ENCODE measurements at regions not wholly inside any gene's neighbourhood (a gene's known extent, or its start where the extent isn't known, plus 50 kb on each side); places are given as distances from the start of the nearest gene placed in this dataset.

DNA sequence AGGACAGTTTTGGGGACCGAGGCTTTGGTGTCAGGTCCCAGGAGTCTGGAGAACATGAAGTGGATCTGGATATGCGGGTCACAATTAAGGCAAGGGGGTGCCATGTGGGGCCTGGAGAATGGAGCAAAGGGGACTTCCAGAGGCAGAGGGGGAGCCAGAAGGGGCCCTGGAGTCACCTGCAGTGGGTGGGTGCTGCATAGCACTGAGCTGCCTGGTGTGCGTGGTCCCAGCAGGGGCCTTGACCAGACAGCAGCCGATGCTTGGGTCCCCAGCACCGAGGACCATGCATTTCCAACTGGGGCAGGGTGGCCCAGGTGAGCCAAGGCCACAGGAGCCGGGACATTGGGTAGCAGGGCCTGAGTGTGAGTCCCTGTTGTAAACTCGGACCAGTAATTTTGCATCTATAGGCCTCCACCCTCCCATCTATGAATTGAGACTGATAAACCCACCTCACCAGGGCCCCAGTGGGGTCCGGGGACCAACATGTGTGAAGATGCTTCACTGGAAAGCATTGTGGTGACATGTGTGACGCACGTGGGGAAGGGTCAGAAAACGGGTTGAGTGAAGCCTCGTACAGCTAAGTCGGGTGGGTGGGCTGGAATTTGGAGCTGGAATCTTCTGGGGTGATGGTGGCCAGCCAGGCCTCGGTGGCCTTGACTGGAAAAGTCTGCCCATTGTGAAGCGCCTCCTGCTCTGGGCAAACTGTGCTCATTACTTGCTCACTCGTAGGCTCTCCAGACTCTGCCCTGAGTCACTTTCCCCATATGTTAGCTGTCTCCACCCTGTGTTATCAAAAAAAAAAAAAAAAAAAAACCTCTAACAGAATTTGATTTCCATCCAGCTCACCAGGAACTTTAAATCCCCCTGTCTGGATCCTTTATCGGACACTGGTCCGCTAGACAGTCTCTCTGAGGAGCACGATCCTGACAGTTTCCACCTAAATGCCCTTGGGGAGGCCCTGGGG lies 90.5 kb upstream of the ZNF469 start:
- TF ChIP-seq, protein P1, sequence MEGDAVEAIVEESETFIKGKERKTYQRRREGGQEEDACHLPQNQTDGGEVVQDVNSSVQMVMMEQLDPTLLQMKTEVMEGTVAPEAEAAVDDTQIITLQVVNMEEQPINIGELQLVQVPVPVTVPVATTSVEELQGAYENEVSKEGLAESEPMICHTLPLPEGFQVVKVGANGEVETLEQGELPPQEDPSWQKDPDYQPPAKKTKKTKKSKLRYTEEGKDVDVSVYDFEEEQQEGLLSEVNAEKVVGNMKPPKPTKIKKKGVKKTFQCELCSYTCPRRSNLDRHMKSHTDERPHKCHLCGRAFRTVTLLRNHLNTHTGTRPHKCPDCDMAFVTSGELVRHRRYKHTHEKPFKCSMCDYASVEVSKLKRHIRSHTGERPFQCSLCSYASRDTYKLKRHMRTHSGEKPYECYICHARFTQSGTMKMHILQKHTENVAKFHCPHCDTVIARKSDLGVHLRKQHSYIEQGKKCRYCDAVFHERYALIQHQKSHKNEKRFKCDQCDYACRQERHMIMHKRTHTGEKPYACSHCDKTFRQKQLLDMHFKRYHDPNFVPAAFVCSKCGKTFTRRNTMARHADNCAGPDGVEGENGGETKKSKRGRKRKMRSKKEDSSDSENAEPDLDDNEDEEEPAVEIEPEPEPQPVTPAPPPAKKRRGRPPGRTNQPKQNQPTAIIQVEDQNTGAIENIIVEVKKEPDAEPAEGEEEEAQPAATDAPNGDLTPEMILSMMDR (IDR thresholded peaks at IDR 0.05), result no peak
- Histone ChIP-seq H3K4me1 (ENCODE audit: control insufficient read depth in 1 of 2, insufficient read depth in 1 of 2, low read depth in 1 of 2, low read length in 1 of 2) (no peaks in the 10 kb centered on the region), H3K27me3 (no peaks in the 10 kb centered on the region), H3K27ac (no peak overlapping the region), H3K36me3 (no peaks in the 10 kb centered on the region), H3K9me3 (no peaks in the 10 kb centered on the region), H3K4me3 (ENCODE audit: low read depth in 1 of 2, low read length in 1 of 2) (no peak overlapping the region)

DNA sequence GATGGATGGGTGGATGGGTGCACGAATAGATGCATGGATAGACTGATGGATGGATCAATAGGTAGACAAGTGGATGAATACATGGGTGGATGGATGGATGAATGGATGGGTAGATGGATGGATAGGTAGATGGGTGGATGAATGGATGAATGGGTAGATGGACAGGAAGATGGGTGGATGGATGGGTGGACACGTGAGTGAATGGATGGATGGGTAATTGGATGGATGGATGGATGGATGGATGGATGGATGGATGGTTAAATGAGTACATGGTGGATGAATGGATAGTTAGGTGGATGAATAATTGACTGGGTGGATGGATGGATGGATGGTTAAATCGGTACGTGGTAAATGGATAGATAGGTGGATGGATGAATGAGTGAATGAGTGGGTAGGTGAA lies 89.7 kb upstream of the ZNF469 start:
- Histone ChIP-seq H3K27ac (no peak overlapping the region), H3K4me1 (ENCODE audit: control insufficient read depth in 1 of 2, insufficient read depth in 1 of 2, low read depth in 1 of 2, low read length in 1 of 2) (no peaks in the 10 kb centered on the region), H3K4me3 (ENCODE audit: low read depth in 1 of 2, low read length in 1 of 2) (no peak overlapping the region), H3K9me3 (no peaks in the 10 kb centered on the region), H3K27me3 (no peaks in the 10 kb centered on the region), H3K36me3 (no peaks in the 10 kb centered on the region)
- TF ChIP-seq, protein P1 (IDR thresholded peaks at IDR 0.05), result no peak

DNA sequence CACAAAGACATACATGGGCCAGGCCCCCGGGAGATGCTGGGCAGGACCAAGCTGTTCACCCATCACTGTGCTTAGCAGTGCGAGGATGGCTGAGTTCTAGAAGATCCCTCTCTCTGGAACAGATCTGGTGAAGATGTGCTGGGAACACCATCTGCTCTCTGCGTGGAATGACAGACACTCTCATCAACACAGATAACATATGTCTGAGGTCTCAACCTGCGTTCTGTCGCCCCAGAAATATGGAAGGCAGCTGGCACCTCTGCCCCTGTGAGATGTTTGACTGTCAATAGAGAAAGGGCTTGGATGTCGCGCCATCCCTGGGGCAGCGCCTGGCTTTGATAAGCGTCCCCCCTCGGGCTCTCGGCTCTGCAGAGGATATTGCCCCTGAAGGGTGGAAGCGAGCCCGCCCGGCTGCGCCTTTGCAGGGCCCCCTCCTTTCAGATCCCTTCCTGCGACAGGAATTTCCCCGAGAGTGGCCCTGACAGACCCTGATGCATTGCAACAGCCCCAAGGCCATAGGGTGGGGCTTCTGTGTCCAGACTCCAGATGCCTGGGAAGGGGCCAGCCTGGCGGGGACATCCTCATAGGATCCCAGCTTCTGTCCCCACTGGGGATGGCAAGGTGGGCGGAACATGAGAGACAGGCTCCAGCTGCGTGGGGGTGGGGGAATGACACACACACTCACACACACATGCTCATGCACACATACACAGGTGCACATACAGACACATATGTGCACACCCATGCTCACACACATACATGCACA lies 86.9 kb upstream of the ZNF469 start:
- H3K4me3 ChIP-seq (ENCODE audit: low read depth in 1 of 2, low read length in 1 of 2), result no peak overlapping the region
- no peak overlapping the region for H3K27ac ChIP-seq
- H3K9me3 ChIP-seq, result no peaks in the 10 kb centered on the region
- no peaks in the 10 kb centered on the region for H3K36me3 ChIP-seq
- no peaks in the 10 kb centered on the region for H3K4me1 ChIP-seq (ENCODE audit: control insufficient read depth in 1 of 2, insufficient read depth in 1 of 2, low read depth in 1 of 2, low read length in 1 of 2)
- no peaks in the 10 kb centered on the region for H3K27me3 ChIP-seq
- TF ChIP-seq, protein P1 (IDR thresholded peaks at IDR 0.05), result no peak

DNA sequence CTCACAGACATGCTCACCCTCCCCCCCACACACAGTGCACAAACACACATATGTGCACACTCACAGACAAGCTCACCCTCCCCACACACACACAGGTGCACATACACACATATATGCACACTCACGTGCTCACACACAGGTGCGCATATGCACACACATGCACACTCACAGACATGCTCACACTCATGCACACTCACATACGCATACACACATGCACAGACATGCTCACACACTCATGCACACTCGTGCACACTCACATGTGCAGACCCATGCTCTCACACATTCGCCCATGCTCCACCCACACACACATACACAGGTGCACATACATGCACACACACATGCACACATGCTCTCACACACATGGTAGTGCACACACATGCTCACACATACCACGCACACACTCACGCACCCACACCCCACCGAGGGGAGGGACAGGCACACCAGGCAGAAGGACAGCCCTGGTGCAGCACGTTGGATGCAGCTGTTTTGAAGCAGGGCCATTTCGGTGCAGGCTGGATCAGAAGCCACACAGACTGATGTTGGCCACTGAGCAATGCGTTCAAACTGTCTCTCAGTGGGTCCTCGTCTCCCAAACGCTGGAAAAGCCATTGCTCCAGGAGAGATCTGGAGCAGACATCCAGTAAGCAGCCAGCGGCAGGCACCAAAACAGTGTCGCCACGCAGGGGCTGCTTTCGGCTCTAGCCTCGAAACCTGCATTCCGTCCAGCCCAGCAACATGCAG lies 86.2 kb upstream of the ZNF469 start:
- no peak overlapping the region for H3K27ac ChIP-seq
- no peaks in the 10 kb centered on the region for H3K36me3 ChIP-seq
- H3K4me3 ChIP-seq (ENCODE audit: low read depth in 1 of 2, low read length in 1 of 2), result no peak overlapping the region
- H3K4me1 ChIP-seq (ENCODE audit: control insufficient read depth in 1 of 2, insufficient read depth in 1 of 2, low read depth in 1 of 2, low read length in 1 of 2), result no peaks in the 10 kb centered on the region
- no peaks in the 10 kb centered on the region for H3K27me3 ChIP-seq
- no peaks in the 10 kb centered on the region for H3K9me3 ChIP-seq
- TF ChIP-seq, protein P1 (IDR thresholded peaks at IDR 0.05), result no peak

DNA sequence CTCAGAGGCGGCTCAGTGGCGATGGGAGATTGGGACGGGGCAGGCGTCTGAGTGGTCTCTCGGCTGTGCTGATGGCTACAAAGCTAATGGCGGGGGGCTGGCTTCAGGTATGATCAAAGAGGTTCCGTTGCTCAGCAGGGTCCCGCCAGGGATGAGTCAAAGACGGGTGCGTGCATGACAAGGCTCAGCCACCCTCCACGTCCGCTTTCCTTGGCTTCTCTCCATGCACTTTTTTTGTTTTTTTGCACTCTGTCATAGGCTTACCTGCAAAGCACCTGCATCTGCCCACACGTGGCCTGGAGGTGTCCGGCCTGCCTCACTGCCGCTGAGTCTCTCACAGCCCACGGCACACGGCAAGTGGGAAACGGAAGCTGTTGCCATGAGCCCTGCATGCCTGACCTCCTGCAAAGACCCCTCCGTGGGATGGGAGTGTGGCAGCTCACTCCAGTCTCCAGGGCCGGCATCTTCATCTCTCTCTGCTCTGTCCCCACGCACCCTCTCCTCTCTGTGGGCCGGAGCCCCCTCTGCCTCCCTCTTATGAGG lies 85.5 kb upstream of the ZNF469 start:
- Histone ChIP-seq H3K27me3 (no peaks in the 10 kb centered on the region), H3K9me3 (no peaks in the 10 kb centered on the region), H3K27ac (no peak overlapping the region), H3K4me1 (ENCODE audit: control insufficient read depth in 1 of 2, insufficient read depth in 1 of 2, low read depth in 1 of 2, low read length in 1 of 2) (no peaks in the 10 kb centered on the region), H3K36me3 (no peaks in the 10 kb centered on the region), H3K4me3 (ENCODE audit: low read depth in 1 of 2, low read length in 1 of 2) (no peak overlapping the region)
- TF ChIP-seq, protein P1 (IDR thresholded peaks at IDR 0.05), result no peak

Measured in neutrophil (primary cell).